HG02973 (cell line): ENCODE measurements at regions not wholly inside any gene's neighbourhood (a gene's known extent, or its start where the extent isn't known, plus 50 kb on each side); places are given as distances from the start of the nearest gene placed in this dataset.
"Not testable (repeated sequence)": the region's sequence is repeated elsewhere in the genome, so short reads cannot be mapped to it uniquely, and the experiment has no call there.

Experiments
- ATAC-seq: cut with Tn5 transposase; IDR thresholded peaks from one replicate; pipeline ENCODE4 v1.9.1; 2021; ENCODE audit warnings: moderate library complexity; ENCODE audit not compliant: unreplicated experiment

GRCh38 chr6:155807243-155807642 is 351.6 kb upstream of the NOX3 start:
- no peak for ATAC-seq

DNA sequence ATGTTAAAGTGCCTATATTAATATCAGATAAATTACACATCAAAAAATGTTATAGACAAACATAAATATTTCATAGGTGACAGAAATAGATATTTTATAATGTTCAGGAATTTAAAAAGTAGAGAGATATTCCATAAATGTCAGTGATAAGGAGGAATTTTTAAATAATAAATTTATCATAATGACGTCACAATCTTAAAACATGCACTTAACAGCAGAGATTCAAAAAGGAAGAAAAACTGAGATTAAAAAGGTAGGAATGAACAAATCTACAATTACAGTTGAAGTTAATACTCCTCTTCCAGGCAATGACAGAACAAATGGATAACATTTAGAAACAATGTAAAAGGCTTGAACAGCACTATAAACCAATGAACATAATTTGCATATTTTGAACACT is 345.4 kb upstream of the NOX3 start:
- ATAC-seq = no peak

DNA sequence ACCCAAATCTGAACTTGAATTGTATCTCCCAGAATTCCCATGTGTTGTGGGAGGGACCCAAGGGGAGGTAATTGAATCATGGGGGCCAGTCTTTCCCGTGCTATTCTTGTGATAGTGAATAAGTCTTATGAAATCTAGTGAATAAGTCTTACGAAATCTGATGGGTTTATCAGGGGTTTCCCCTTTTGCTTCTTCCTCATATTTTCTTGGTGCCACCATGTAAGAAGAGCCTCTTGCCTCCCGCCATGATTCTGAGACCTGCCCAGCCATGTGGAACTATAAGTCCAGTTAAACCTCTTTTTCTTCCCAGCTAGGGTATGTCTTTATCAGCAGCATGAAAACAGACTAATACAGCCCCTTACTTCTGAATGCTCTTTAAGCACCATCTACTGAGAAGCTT is 343.2 kb upstream of the NOX3 start:
- ATAC-seq = not testable (repeated sequence)

DNA sequence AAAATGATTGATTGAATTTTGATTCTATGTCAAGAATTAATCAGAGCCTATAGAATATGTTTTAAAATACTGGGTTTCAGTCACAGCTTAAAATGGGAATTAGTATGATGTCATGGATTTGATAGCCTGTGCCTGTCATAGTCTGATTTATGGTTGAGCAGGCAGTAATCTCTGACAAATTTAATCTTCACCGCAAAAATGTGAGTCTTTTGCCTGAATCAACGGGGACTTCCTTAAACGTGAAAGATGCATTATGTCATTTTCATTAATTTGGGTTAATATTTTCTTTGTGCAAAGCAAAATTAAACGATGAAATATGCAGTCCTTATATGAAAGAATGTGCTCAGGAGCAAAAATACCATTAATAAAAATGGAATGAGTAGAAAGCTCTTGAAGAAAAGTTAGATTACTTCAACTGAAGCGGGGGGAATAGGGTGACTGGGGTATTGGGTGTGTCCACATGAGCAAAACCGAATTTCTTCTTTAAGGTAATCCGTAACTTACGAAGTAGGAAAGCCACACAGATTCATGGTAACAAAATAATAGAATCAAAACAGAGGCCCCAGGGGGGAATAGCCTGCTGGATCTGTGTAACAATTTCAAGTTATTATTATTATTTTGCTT is 339.6 kb upstream of the NOX3 start:
- ATAC-seq = no peak

- no peak for ATAC-seq
These were observed 336.3 kb upstream of the NOX3 start for GRCh38 chr6:155791891-155792290.

DNA sequence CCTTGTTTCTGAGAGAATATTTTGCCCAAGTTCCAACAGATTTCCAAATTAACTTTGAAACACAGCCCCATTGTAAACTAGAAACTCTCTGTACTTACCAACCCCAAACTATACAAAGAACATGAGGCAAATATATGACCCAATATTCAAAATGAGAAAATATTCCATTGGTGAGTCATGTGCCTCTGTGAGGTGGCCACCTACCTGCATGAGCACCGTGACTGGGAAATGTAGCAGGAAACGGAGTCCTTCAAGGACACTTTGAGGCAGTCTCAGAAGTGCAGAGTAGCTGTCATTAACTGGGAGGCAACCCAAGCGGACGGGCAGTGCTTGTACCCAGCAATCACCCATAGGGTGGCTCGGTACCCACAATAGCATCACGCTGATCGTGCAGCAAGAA is 335.5 kb upstream of the NOX3 start:
- ATAC-seq = no peak

DNA sequence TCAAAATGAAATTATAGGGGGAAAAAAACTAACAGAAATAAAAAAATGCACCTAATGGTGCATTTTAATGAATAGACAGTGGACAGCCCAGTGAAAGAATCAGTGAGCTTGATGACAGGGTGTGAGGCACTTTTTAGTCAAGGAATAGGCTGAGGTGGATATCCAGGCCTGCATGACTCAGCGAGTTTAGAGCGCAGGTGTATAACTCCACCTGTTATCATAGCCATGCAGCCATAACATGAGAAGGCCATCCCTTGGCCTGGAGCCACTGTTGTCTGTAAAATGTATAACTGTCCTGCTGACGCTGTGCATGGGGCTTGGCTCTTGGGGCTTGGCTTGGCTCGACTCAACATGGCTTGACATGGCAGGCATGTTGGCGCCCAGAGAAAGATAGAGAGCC is 331.5 kb upstream of the NOX3 start:
- ATAC-seq = no peak

GRCh38 chr6:155786528-155786927 is 330.9 kb upstream of the NOX3 start:
- no peak for ATAC-seq

DNA sequence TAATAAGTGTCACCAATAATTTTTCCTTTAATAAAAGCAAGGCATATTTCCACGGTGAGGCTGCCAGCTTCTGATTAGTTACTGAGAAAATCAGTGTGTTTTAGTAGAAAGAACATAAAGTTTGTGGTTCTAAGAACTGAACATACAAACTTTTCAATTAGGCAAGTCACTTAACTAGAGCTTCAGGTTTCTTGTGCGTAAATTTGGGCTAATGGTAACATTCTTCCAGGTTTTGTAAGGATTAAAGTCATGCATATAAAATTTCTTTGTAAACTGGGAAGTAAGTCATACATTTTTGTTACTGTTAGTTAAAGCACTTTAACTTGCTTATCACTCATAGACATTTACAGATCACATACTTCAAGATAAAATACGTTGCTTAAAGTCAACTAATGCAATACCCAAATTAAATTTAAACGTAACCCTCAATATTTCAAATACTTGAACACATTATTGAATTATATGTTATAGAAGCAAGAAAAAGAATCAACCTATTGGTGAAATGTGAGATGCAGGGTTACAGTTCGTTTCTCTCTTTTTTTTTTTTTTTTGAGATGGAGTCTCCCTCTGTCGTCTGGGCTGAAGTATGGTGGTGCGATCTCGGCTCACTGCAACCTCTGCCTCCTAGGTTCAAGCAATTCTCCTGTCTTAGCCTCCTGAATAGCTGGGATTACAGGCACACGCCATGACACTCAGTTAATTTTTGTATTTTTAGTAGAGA is 327.3 kb upstream of the NOX3 start:
- ATAC-seq = no peak

- ATAC-seq = no peak
These were observed 326.7 kb upstream of the NOX3 start for GRCh38 chr6:155782320-155782731.

- ATAC-seq = no peak
These were observed 323.8 kb upstream of the NOX3 start for GRCh38 chr6:155779456-155779855.

- no peak for ATAC-seq
These were observed 322.7 kb upstream of the NOX3 start for GRCh38 chr6:155778336-155778735.

- no peak for ATAC-seq
These were observed 316.2 kb upstream of the NOX3 start for GRCh38 chr6:155771822-155772221.

DNA sequence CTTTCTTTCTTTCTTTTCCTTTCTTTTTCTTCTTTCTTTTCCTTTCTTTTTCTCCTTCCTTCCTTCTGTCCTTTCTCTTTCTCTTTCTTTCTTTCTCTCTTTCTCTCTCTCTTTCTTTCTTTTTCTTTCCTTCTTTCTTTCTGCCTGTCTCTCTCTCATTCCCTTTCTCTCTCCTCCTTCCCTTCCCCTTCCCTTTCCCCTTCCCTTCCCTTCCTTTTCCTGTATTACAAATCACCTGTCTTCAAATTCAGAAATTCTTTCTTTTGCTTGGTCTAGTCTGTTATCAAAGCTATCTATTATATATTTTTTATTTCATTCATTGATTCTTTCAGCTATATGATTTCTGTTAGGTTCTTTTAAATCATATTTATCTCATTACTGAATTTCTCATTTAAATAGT is 315.2 kb upstream of the NOX3 start:
- ATAC-seq = no peak

GRCh38 chr6:155770313-155770712 is 314.7 kb upstream of the NOX3 start:
- no peak for ATAC-seq

- no peak for ATAC-seq
These were observed 309.9 kb upstream of the NOX3 start for GRCh38 chr6:155765275-155766194.

DNA sequence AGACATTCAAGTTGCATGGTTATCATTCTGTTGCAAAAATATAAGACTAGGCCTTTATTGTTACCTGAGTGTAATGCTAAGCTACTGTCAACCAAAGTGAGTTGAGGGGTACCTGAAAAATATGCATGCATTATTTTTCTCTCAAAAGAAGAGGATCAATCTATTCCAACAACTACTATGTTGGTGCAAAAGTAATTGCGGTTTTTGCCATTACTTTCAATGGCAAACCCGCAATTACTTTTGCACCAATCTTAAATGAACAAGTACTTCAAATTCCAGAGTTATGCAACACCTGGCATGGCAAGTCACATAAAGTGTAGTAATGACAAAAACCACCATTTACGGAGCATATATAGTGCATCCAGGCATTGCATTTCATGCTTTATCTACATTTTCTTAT is 307.0 kb upstream of the NOX3 start:
- ATAC-seq = no peak

DNA sequence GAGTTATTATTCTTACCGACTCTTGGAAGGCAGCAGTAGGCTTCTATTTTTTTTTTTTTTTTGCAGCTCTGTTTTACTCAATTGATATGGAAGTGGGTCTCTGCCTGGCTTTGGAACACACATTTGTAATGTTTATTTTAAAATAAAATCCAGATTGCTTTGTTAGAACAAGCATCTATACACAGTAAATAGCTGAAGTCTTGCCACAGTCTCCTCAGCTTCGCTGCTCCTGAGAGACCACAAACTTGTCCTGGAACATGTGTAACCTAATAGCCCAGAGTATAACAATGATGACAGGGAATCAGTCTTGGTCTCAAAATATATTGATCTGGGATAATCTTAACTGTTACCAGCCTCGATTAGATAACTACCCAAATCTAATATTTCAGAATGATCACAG is 299.8 kb upstream of the NOX3 start:
- no peak for ATAC-seq

GRCh38 chr6:155748778-155749177 is 293.1 kb upstream of the NOX3 start:
- ATAC-seq = not testable (repeated sequence)

- ATAC-seq = no peak
These were observed 291.9 kb upstream of the NOX3 start for GRCh38 chr6:155747491-155747890.

GRCh38 chr6:155740781-155741399 is 285.3 kb upstream of the NOX3 start:
- no peak for ATAC-seq
